ENCODE measurements at regions not wholly inside any gene's neighbourhood (a gene's known extent, or its start where the extent isn't known, plus 50 kb on each side); places are given as distances from the start of the nearest gene placed in this dataset.

DNA sequence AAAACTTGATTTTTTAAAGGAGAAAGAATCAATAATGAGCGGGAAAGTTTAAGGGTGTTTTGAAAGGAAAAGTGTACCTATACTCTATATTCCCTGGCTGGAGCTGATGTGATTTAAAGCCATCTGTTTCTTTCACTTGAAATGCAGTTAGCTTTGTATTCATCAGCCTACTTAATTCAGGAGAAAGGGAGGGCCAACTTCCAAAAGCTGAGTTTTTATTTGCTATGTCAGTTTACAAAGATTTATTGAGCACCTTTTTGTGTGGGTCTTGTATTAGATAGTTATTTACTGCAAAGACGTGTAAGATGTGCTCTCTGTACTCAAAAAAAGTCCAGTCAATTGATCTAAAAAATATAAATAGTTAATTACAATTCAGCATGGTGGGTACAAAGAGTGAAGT, 176.2 kb upstream of the GOLIM4 start:
- Histone ChIP-seq H3K27me3 (ENCODE audit: insufficient read depth, low read depth, low read length) (no peaks in the 10 kb centered on the region), H3K27ac (ENCODE audit: low read length) (no peak overlapping the region), H4K20me1 (ENCODE audit: insufficient read depth) (no peaks in the 10 kb centered on the region), H3K4me3 (ENCODE audit: low read length) (no peak overlapping the region), H3K4me2 (ENCODE audit: low read length) (no peak overlapping the region), H3K36me3 (ENCODE audit: insufficient read depth, low read length) (no peaks in the 10 kb centered on the region), H3K9me2 (ENCODE audit: insufficient read depth, low read length) (no peaks in the 10 kb centered on the region), H3K79me2 (replicated peaks; ENCODE audit: insufficient read depth, low read length) (no peaks in the 10 kb centered on the region), H3K9me3 (ENCODE audit: low read length) (no peaks in the 10 kb centered on the region), H2AFZ (ENCODE audit: low read depth, low read length) (no peak overlapping the region), H3F3A (ENCODE audit: insufficient read depth, low read length, poor library complexity, severe bottlenecking) (no peaks in the 10 kb centered on the region), H3K9ac (ENCODE audit: low read length) (no peak overlapping the region)
- TF ChIP-seq MXI1 (conservative IDR thresholded peaks at IDR 0.05; ENCODE audit: poor library complexity, severe bottlenecking) (no peak), RAD21 (conservative IDR thresholded peaks at IDR 0.05) (no peak), TAF1 (IDR thresholded peaks at IDR 0.05; ENCODE audit: low read depth) (no peak), EP300 (conservative IDR thresholded peaks at IDR 0.05; ENCODE audit: poor library complexity, severe bottlenecking) (no peak), EZH2 (IDR thresholded peaks at IDR 0.05; ENCODE audit: borderline replicate concordance, insufficient read depth, low read length, poor library complexity, severe bottlenecking) (no peak), POLR2AphosphoS5 (IDR thresholded peaks at IDR 0.05) (no peak), CTCF (IDR thresholded peaks at IDR 0.05; ENCODE audit: poor library complexity, severe bottlenecking) (no peak), SMC3 (conservative IDR thresholded peaks at IDR 0.05; ENCODE audit: poor library complexity) (no peak)
- TF ChIP-seq, protein P1, sequence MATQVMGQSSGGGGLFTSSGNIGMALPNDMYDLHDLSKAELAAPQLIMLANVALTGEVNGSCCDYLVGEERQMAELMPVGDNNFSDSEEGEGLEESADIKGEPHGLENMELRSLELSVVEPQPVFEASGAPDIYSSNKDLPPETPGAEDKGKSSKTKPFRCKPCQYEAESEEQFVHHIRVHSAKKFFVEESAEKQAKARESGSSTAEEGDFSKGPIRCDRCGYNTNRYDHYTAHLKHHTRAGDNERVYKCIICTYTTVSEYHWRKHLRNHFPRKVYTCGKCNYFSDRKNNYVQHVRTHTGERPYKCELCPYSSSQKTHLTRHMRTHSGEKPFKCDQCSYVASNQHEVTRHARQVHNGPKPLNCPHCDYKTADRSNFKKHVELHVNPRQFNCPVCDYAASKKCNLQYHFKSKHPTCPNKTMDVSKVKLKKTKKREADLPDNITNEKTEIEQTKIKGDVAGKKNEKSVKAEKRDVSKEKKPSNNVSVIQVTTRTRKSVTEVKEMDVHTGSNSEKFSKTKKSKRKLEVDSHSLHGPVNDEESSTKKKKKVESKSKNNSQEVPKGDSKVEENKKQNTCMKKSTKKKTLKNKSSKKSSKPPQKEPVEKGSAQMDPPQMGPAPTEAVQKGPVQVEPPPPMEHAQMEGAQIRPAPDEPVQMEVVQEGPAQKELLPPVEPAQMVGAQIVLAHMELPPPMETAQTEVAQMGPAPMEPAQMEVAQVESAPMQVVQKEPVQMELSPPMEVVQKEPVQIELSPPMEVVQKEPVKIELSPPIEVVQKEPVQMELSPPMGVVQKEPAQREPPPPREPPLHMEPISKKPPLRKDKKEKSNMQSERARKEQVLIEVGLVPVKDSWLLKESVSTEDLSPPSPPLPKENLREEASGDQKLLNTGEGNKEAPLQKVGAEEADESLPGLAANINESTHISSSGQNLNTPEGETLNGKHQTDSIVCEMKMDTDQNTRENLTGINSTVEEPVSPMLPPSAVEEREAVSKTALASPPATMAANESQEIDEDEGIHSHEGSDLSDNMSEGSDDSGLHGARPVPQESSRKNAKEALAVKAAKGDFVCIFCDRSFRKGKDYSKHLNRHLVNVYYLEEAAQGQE (IDR thresholded peaks at IDR 0.05; ENCODE audit: borderline replicate concordance): no peak

DNA sequence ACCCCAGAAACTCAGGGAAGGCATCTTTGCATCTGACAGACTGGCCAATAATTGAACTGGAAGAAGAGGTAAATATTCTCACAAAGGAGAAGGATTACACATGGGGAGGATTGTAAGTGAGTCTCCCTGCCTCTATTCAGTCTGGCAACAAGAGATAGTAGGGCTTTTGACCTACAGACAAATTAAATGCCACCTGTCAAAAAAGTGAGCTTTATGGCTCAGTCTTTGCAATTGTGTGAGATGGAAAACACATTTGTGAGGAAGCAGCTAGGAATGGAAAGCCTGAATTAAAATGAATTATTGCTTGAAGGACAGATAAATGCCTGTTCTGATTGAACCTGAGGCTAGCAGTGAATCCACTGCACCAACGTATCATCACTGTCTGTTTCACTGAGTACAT, 173.3 kb upstream of the GOLIM4 start:
- Histone ChIP-seq H3K27ac (ENCODE audit: low read length) (peak overlapping the region; percentile 36), H3K4me3 (ENCODE audit: low read length) (peak overlapping the region; percentile 3), H3K9ac (ENCODE audit: low read length) (no peak overlapping the region), H2AFZ (ENCODE audit: low read depth, low read length) (no peak overlapping the region), H3K27me3 (ENCODE audit: insufficient read depth, low read depth, low read length) (no peaks in the 10 kb centered on the region), H3K9me2 (ENCODE audit: insufficient read depth, low read length) (no peaks in the 10 kb centered on the region), H3K4me2 (ENCODE audit: low read length) (peak overlapping the region; percentile 27), H3K36me3 (ENCODE audit: insufficient read depth, low read length) (no peaks in the 10 kb centered on the region), H4K20me1 (ENCODE audit: insufficient read depth) (no peaks in the 10 kb centered on the region), H3F3A (ENCODE audit: insufficient read depth, low read length, poor library complexity, severe bottlenecking) (no peaks in the 10 kb centered on the region), H3K9me3 (ENCODE audit: low read length) (no peaks in the 10 kb centered on the region), H3K79me2 (replicated peaks; ENCODE audit: insufficient read depth, low read length) (peaks cover 5% of the 10 kb centered on the region)
- TF ChIP-seq, protein P1 (IDR thresholded peaks at IDR 0.05; ENCODE audit: borderline replicate concordance): peak; percentile 41
- TF ChIP-seq RAD21 (conservative IDR thresholded peaks at IDR 0.05): peak; percentile 18
- TF ChIP-seq EZH2 (IDR thresholded peaks at IDR 0.05; ENCODE audit: borderline replicate concordance, insufficient read depth, low read length, poor library complexity, severe bottlenecking): no peak
- no peak for TF ChIP-seq SMC3 (conservative IDR thresholded peaks at IDR 0.05; ENCODE audit: poor library complexity)
- TF ChIP-seq EP300 (conservative IDR thresholded peaks at IDR 0.05; ENCODE audit: poor library complexity, severe bottlenecking): peak; percentile 91
- TF ChIP-seq MXI1 (conservative IDR thresholded peaks at IDR 0.05; ENCODE audit: poor library complexity, severe bottlenecking): peak; percentile 22
- TF ChIP-seq TAF1 (IDR thresholded peaks at IDR 0.05; ENCODE audit: low read depth): no peak
- TF ChIP-seq CTCF (IDR thresholded peaks at IDR 0.05; ENCODE audit: poor library complexity, severe bottlenecking): no peak
- TF ChIP-seq POLR2AphosphoS5 (IDR thresholded peaks at IDR 0.05): peak; percentile 85
